GM12874 (cell line): ENCODE measurements at regions not wholly inside any gene's neighbourhood (a gene's known extent, or its start where the extent isn't known, plus 50 kb on each side); places are given as distances from the start of the nearest gene placed in this dataset.

Source experiments
- CTCF ChIP-seq: IDR thresholded peaks from 2 replicates; pipeline ENCODE4 v1.5.1; 2011; ENCODE audit warnings: low read depth, mild to moderate bottlenecking, control low read depth, low read length, moderate library complexity; ENCODE audit not compliant: insufficient read depth

DNA sequence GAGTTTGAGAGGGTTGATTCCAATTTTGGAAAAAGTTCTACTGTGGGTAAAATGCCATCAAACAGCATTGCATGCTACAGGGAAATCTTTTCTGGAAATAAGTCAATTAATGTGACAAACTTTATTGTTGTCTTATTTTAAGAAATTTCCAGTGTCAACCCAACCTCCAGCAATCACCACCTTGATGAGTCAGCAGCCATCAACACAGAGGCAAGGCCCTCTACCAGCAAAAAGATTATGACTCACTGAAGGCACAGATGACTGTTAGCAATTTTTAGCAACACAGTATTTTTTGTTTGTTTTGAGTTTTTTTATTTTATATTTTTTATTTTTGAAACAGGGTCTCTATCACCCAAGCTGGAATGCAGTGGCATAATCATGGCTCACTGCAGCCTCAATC is 165.4 kb upstream of the C1QTNF7 start:
- TF ChIP-seq CTCF: no peak

DNA sequence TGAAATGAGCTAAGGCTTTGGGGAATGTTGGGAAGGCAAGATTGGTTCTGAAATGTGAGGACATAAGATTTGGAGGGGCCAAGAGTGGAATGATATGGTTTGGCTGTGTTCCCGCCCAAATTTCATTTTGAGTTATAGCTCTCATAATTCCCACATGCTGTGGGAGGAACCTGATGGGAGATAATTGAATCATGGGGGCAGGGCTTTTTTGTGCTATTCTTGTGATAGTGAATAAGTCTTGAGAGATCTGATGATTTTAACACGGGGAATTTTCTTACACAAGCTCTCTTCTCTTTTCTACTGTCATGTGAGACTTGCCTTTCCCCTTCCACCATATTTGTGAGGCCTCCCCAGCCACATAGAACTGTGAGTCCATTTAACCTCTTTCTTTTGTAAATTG is 157.6 kb upstream of the C1QTNF7 start:
- no peak for TF ChIP-seq CTCF

GRCh38 chr4:15286041-15286440 is 141.8 kb upstream of the C1QTNF7 start:
- TF ChIP-seq CTCF: no peak

- no peak for TF ChIP-seq CTCF
Measured at GRCh38 chr4:15291122-15291521, 136.7 kb upstream of the C1QTNF7 start.

DNA sequence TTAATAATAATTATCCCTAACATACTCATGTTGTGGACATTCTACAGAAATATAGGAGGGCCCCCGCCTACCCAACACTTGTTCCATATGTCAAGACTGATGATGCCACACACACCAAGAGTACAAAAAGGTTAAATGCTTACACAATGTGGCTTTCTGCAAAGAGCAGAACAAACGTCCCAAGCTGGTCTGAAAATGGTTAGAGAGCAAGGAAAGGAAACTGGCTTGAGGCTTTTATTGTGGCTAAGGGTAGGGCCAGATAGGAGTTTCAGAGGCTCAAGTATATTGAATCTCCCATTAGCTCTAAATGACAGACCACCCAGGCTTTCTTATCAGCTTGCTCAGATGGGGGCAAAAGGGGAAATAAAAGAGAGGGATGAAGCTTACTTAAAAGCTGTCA is 134.1 kb upstream of the C1QTNF7 start:
- TF ChIP-seq CTCF: no peak

GRCh38 chr4:15294202-15294601 is 133.6 kb upstream of the C1QTNF7 start:
- TF ChIP-seq CTCF: no peak

DNA sequence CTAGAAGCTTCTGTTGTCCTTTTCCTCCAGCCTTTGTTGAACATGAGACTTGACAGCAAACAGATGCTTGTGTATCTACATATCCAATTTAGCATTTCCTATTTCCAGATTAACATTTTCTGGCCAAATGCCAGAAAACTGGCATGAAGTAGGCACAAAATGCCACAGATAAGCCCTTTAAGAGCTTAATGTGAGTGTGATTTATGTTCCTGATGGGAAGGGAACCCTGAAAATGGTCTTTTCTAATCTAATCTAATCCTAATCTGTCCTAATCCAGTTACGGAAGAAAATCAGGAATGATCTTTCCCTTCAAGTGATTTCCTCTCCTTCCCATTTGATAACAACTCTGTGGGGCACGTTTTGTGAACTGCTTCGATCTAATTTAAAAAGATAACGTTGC is 133.0 kb upstream of the C1QTNF7 start:
- TF ChIP-seq CTCF: no peak
